MM.1S (cell line): ENCODE measurements at regions not wholly inside any gene's neighbourhood (a gene's known extent, or its start where the extent isn't known, plus 50 kb on each side); places are given as distances from the start of the nearest gene placed in this dataset.

Experiments
- EZH2 ChIP-seq: fragments of 300-600 bp; sonication (generic); optimal IDR thresholded peaks from 2 replicates; pipeline ENCODE3; 2017; ENCODE audit warnings: low read depth, mild to moderate bottlenecking, antibody characterized with exemption, low read length, mixed read lengths
- EZH2phosphoT487 ChIP-seq: fragments of 300-600 bp; sonication (generic); IDR thresholded peaks from 2 replicates; pipeline ENCODE4 v1.6.1; 2018; ENCODE audit warnings: antibody characterized with exemption, low read length
- TF ChIP-seq, protein P1 (sequence below): fragments of 300-600 bp; sonication (generic); IDR thresholded peaks from 2 replicates; pipeline ENCODE4 v1.5.1; 2016; ENCODE audit warnings: antibody characterized with exemption, low read length, mixed read lengths

DNA sequence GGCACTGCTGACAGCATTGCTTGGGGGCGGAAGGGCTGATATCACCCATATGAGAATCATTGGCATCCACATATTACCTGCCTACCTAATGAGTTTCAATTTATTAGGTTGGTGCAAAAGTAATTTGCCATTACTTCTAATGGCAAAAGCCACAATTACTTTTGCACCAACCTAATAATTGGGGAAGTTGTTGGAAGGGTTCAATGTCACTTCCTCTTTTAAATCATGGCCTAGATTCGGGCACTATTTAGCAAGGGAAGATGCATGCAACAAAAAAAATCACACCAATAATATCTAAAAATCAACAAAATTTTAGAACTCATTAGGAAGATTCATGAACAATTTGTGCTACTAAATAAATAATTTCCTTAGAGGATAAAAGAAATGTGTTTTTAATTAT is 56.0 kb upstream of the AGTR1 start:
- TF ChIP-seq, protein P1, sequence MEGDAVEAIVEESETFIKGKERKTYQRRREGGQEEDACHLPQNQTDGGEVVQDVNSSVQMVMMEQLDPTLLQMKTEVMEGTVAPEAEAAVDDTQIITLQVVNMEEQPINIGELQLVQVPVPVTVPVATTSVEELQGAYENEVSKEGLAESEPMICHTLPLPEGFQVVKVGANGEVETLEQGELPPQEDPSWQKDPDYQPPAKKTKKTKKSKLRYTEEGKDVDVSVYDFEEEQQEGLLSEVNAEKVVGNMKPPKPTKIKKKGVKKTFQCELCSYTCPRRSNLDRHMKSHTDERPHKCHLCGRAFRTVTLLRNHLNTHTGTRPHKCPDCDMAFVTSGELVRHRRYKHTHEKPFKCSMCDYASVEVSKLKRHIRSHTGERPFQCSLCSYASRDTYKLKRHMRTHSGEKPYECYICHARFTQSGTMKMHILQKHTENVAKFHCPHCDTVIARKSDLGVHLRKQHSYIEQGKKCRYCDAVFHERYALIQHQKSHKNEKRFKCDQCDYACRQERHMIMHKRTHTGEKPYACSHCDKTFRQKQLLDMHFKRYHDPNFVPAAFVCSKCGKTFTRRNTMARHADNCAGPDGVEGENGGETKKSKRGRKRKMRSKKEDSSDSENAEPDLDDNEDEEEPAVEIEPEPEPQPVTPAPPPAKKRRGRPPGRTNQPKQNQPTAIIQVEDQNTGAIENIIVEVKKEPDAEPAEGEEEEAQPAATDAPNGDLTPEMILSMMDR = no peak
- TF ChIP-seq EZH2 (no peak), EZH2phosphoT487 (no peak)
